Peyer's patch (tissue), 4 donors: ENCODE measurements at regions not wholly inside any gene's neighbourhood (a gene's known extent, or its start where the extent isn't known, plus 50 kb on each side); places are given as distances from the start of the nearest gene placed in this dataset.

Source experiments
- POLR2A ChIP-seq, 2 donors: fragments of 450-650 bp; IDR thresholded peaks; one replicate each; pipeline ENCODE4 v1.5.1; 2017; ENCODE audit warnings: antibody characterized with exemption in 2 of 2, mild to moderate bottlenecking in 2 of 2, moderate library complexity in 2 of 2
- TF ChIP-seq, protein P1 (sequence below), 6 experiments: fragments of 450-650 bp in 4 of 6; fragments of 200-600 bp in 2 of 6; sonication (generic) in 1 of 6; IDR thresholded peaks; one replicate each; pipeline ENCODE4 v1.5.1; 2017 to 2019; ENCODE audit warnings: antibody characterized with exemption in 6 of 6, mild to moderate bottlenecking in 3 of 6, moderate library complexity in 1 of 6

DNA sequence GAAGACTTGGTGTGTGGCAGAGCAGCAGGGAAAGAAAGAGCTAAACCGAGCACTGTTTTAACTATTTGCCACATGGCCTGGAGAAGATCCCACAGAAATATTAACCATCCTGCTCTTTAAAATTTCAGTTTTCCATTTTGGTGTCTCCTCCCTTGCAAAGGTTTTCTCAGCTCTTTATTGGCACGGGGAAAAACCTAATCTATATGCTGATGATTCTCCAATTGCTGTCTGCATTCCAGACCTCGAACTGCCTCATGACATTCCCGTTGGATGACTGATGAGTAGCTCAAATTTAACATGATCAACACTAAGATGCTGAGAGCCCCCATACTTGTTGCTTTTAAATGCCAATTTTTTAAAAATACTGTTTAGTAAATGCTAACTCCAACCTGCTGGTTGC, 115.0 kb downstream of the EMP1 start:
- TF ChIP-seq POLR2A (IDR thresholded peaks at IDR 0.05), result no peak
- TF ChIP-seq, protein P1, sequence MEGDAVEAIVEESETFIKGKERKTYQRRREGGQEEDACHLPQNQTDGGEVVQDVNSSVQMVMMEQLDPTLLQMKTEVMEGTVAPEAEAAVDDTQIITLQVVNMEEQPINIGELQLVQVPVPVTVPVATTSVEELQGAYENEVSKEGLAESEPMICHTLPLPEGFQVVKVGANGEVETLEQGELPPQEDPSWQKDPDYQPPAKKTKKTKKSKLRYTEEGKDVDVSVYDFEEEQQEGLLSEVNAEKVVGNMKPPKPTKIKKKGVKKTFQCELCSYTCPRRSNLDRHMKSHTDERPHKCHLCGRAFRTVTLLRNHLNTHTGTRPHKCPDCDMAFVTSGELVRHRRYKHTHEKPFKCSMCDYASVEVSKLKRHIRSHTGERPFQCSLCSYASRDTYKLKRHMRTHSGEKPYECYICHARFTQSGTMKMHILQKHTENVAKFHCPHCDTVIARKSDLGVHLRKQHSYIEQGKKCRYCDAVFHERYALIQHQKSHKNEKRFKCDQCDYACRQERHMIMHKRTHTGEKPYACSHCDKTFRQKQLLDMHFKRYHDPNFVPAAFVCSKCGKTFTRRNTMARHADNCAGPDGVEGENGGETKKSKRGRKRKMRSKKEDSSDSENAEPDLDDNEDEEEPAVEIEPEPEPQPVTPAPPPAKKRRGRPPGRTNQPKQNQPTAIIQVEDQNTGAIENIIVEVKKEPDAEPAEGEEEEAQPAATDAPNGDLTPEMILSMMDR (IDR thresholded peaks at IDR 0.05), result no peak
